ENCODE measurements at regions not wholly inside any gene's neighbourhood (a gene's known extent, or its start where the extent isn't known, plus 50 kb on each side); places are given as distances from the start of the nearest gene placed in this dataset.

DNA sequence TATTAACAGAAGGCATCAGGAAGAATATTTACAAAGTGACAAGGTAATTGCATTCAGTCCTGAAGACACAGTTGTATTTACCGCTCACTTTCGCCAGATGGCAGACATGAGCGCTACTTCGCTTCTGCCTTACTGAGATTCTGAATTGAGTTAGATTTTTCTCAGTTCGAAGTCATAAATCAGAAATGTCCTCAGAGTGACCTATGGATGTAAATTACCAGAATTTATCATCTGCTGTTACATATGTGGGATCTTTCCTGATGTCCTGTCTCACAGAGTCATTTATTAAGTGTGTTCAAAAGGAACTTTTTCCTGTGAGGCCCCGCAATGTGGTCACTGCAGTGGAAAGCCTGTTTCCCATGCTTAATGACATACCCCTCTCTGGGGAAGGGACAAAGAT, 97.3 kb upstream of the DCLK2 start:
- TF ChIP-seq ZHX1 (conservative IDR thresholded peaks at IDR 0.05; ENCODE audit: low read length) (no peak), JUND (IDR thresholded peaks at IDR 0.05; ENCODE audit: borderline replicate concordance, low read depth, low read length) (no peak), JUND (tag; IDR thresholded peaks at IDR 0.05; ENCODE audit: borderline replicate concordance, low read depth, low read length) (no peak)

Data from K562 (cell line).